Activated T-helper 1 cell treated with anti-CD3 and anti-CD28 coated beads, Interleukin-12 subunit alpha, Interleukin-12 subunit beta, Interleukin-2, Interleukin-4 antibody, amounts not matched to agents 30 ng/mL and 10 ng/mL and 1 ng/mL, durations not matched to agents 14 hours and 24 hours and 36 hours (primary cell): ENCODE measurements at regions not wholly inside any gene's neighbourhood (a gene's known extent, or its start where the extent isn't known, plus 50 kb on each side); places are given as distances from the start of the nearest gene placed in this dataset.

Experiments
- DNase-seq: peaks from one replicate; pipeline ENCODE4 v3.0.0; 2021; ENCODE audit warnings: low spot score
- H3K27ac Mint-ChIP-seq: one replicate; pipeline ENCODE4 v1.8.0; 2021; ENCODE audit warnings: mild to moderate bottlenecking, mixed read lengths
- H3K27me3 Mint-ChIP-seq: one replicate; pipeline ENCODE4 v1.8.0; 2022; ENCODE audit warnings: mild to moderate bottlenecking, moderate library complexity, mixed read lengths; ENCODE audit not compliant: insufficient read depth
- H3K36me3 Mint-ChIP-seq: one replicate; pipeline ENCODE4 v1.8.0; 2021; ENCODE audit warnings: low read depth, mixed read lengths
- H3K4me1 Mint-ChIP-seq: one replicate; pipeline ENCODE4 v1.8.0; 2021; ENCODE audit warnings: low read depth, mixed read lengths
- H3K4me3 Mint-ChIP-seq: one replicate; pipeline ENCODE4 v1.8.0; 2021; ENCODE audit warnings: mild to moderate bottlenecking, moderate library complexity, mixed read lengths
- H3K9me3 Mint-ChIP-seq: one replicate; pipeline ENCODE4 v1.8.0; 2021; ENCODE audit warnings: mixed read lengths
- intact Hi-C: fragments of 100-400 bp; cut with micrococcal nuclease; formaldehyde crosslinking; loops from one replicate; pipeline ENCODE4 v1.15.1; 2024

DNA sequence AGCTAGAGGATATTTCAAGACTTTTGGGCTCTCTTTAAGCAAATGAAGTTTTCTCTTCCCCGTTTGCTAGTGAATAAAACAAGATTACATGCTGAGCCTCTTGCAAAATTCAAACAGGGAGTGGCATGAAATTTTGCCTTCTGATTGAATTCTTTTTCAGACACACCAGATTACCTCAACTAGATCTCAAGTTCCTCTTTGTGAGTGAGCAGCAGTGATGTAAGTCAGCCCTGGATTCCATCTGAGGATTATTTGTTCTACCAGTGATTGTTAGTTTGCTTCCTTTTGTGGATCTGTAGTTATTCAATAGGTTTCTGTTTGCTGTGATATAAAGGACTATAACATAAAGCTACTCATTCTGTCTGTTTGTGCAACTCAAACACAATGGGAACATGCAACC, 407.7 kb downstream of the LMO7 start:
- Mint-ChIP-seq H3K27me3 (no peaks in the 10 kb centered on the region), H3K36me3 (no peaks in the 10 kb centered on the region), H3K27ac (no peak overlapping the region), H3K9me3 (no peaks in the 10 kb centered on the region), H3K4me3 (no peak overlapping the region), H3K4me1 (no peaks in the 10 kb centered on the region)
- intact Hi-C loops, result no loop called here
- no peak for DNase-seq

GRCh38 chr13:76038920-76039716, 403.0 kb downstream of the LMO7 start:
- intact Hi-C loops, result no loop called here
- Mint-ChIP-seq H3K27ac (no peak overlapping the region), H3K4me3 (no peak overlapping the region), H3K27me3 (no peaks in the 10 kb centered on the region), H3K36me3 (no peaks in the 10 kb centered on the region), H3K4me1 (no peaks in the 10 kb centered on the region), H3K9me3 (no peaks in the 10 kb centered on the region)
- no peak for DNase-seq

GRCh38 chr13:76036176-76036575, 400.0 kb downstream of the LMO7 start:
- Mint-ChIP-seq H3K36me3 (no peaks in the 10 kb centered on the region), H3K4me3 (no peak overlapping the region), H3K27me3 (peaks cover 6% of the 10 kb centered on the region), H3K27ac (no peak overlapping the region), H3K4me1 (no peaks in the 10 kb centered on the region), H3K9me3 (no peaks in the 10 kb centered on the region)
- no peak for DNase-seq
- intact Hi-C loops, result no loop called here

DNA sequence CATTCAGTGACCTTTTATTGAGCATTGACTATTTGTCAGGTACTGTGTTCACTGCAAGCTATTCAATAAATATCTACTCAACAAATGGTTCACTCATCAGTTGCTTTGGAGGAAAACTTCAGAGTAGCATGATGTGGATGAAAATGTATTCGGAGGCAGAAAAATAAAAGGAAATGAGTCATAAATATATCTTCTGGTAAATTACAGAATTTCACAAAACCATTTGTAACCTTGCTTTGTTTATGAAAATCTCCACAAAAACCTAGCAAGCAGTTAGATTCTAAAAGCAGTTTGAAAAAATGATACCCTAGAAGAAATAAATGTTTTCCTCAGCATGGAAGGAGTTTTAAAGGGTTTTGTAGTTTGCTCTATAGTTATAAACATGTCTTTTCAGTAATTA, 399.6 kb downstream of the LMO7 start:
- Mint-ChIP-seq H3K27me3 (peaks cover 6% of the 10 kb centered on the region), H3K27ac (no peak overlapping the region), H3K4me1 (no peaks in the 10 kb centered on the region), H3K9me3 (no peaks in the 10 kb centered on the region), H3K4me3 (no peak overlapping the region), H3K36me3 (no peaks in the 10 kb centered on the region)
- no peak for DNase-seq
- intact Hi-C loops, result no loop called here

DNA sequence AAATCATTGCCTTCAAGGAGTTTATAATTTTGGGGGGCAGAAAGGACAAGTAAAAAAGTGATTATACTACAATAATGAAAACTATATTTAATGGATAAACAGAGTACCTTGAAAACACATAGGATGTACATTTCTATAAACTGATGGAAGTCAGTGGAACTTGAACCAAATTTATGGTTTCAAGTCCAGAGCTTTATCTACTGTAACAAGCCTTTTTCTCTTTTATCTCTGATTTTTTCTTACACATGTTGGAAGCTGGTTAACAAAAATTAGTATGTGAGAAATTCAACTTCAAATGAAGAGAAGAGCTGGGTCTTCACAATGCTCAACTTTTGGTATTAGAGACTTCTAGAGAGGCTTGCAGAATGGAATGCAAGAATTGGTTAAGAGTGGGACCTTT, 393.6 kb downstream of the LMO7 start:
- H3K27ac Mint-ChIP-seq, result no peak overlapping the region
- DNase-seq, result no peak
- intact Hi-C loops, result no loop called here
- no peaks in the 10 kb centered on the region for H3K4me1 Mint-ChIP-seq
- H3K4me3 Mint-ChIP-seq, result no peak overlapping the region
- H3K36me3 Mint-ChIP-seq, result no peaks in the 10 kb centered on the region
- no peaks in the 10 kb centered on the region for H3K9me3 Mint-ChIP-seq
- peaks cover 12% of the 10 kb centered on the region for H3K27me3 Mint-ChIP-seq

DNA sequence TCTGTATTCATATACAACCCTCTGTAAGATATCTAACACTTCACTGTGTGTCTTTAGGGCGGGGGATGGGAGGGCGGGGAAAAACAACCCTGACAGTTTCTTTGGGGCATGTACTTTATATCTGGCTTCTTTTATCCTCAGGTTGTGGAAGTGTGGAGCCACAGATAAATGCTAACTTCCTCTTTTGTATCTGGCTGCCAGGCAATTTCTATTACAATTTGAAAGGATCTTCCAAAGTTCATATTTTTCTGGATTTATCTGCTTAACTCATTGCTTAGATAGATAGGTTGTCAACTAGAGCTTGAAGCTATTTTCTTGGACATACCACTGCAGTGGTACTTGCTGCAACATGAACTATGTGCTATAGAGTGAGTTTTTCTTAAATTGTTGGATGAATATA, 393.0 kb downstream of the LMO7 start:
- Mint-ChIP-seq H3K4me3 (no peak overlapping the region), H3K27ac (no peak overlapping the region), H3K27me3 (peaks cover 12% of the 10 kb centered on the region), H3K9me3 (no peaks in the 10 kb centered on the region), H3K36me3 (no peaks in the 10 kb centered on the region), H3K4me1 (no peaks in the 10 kb centered on the region)
- DNase-seq, result no peak
- intact Hi-C loops, result no loop called here

GRCh38 chr13:76027131-76027530, 391.0 kb downstream of the LMO7 start:
- H3K4me3 Mint-ChIP-seq, result no peak overlapping the region
- H3K4me1 Mint-ChIP-seq, result no peaks in the 10 kb centered on the region
- H3K9me3 Mint-ChIP-seq, result no peaks in the 10 kb centered on the region
- DNase-seq, result no peak
- intact Hi-C loops, result no loop called here
- no peaks in the 10 kb centered on the region for H3K36me3 Mint-ChIP-seq
- H3K27me3 Mint-ChIP-seq, result peaks cover 9% of the 10 kb centered on the region
- H3K27ac Mint-ChIP-seq, result no peak overlapping the region

- H3K4me1 Mint-ChIP-seq, result no peaks in the 10 kb centered on the region
- no peaks in the 10 kb centered on the region for H3K9me3 Mint-ChIP-seq
- no peak for DNase-seq
- H3K36me3 Mint-ChIP-seq, result no peaks in the 10 kb centered on the region
- intact Hi-C loops, result no loop called here
- H3K27me3 Mint-ChIP-seq, result peaks cover 2% of the 10 kb centered on the region
- no peak overlapping the region for H3K27ac Mint-ChIP-seq
- H3K4me3 Mint-ChIP-seq, result no peak overlapping the region
Measured at GRCh38 chr13:76025392-76025791, 389.3 kb downstream of the LMO7 start.

DNA sequence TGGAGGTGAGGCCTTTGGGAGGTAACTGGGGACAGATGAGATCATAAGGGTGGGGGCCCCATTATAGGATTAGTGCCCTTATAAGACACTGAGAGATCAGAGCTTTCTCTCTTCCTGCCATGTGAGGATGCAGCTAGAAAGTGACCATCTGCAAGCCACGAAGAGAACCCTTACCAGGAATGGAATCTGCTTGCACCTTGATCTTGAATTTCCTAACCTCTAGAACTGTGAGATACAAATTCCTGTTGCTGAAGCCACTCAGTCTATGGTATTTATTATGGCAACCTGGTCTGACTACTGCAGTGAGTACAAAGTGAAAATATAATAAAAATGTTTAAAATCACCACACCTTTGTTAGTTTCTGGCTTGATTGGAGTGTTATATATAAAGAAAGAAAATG, 388.0 kb downstream of the LMO7 start:
- peaks cover 2% of the 10 kb centered on the region for H3K27me3 Mint-ChIP-seq
- H3K4me3 Mint-ChIP-seq, result no peak overlapping the region
- no peaks in the 10 kb centered on the region for H3K9me3 Mint-ChIP-seq
- no peaks in the 10 kb centered on the region for H3K4me1 Mint-ChIP-seq
- no peak overlapping the region for H3K27ac Mint-ChIP-seq
- no peaks in the 10 kb centered on the region for H3K36me3 Mint-ChIP-seq
- intact Hi-C loops, result no loop called here
- DNase-seq, result no peak

DNA sequence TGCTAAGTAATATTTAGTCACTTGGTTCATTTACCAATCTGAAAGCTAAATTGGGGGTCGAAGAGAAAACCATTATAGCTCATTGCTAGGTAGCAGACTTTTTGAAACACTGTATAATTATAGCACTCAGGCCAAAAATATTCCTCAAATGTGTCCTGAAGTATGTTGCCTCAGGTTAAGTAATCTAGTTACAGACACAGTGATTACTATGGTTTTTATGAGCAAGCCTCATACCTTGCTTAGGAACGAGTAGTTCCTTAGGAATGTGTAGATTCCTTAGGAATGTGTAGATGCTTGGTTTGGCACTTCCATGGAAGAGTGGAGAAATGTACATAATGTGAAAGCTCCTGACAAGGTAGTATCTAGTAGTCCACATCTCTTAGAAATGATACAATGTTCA, 387.5 kb downstream of the LMO7 start:
- no peak overlapping the region for H3K4me3 Mint-ChIP-seq
- intact Hi-C loops, result no loop called here
- DNase-seq, result no peak
- H3K9me3 Mint-ChIP-seq, result no peaks in the 10 kb centered on the region
- H3K27ac Mint-ChIP-seq, result no peak overlapping the region
- H3K27me3 Mint-ChIP-seq, result peaks cover 2% of the 10 kb centered on the region
- H3K4me1 Mint-ChIP-seq, result no peaks in the 10 kb centered on the region
- no peaks in the 10 kb centered on the region for H3K36me3 Mint-ChIP-seq

GRCh38 chr13:76020421-76020955, 384.4 kb downstream of the LMO7 start:
- DNase-seq, result no peak
- no peak overlapping the region for H3K4me3 Mint-ChIP-seq
- H3K27me3 Mint-ChIP-seq, result peaks cover under 1% of the 10 kb centered on the region
- no peak overlapping the region for H3K27ac Mint-ChIP-seq
- no peaks in the 10 kb centered on the region for H3K9me3 Mint-ChIP-seq
- H3K4me1 Mint-ChIP-seq, result no peaks in the 10 kb centered on the region
- intact Hi-C loops, result no loop called here
- H3K36me3 Mint-ChIP-seq, result no peaks in the 10 kb centered on the region

DNA sequence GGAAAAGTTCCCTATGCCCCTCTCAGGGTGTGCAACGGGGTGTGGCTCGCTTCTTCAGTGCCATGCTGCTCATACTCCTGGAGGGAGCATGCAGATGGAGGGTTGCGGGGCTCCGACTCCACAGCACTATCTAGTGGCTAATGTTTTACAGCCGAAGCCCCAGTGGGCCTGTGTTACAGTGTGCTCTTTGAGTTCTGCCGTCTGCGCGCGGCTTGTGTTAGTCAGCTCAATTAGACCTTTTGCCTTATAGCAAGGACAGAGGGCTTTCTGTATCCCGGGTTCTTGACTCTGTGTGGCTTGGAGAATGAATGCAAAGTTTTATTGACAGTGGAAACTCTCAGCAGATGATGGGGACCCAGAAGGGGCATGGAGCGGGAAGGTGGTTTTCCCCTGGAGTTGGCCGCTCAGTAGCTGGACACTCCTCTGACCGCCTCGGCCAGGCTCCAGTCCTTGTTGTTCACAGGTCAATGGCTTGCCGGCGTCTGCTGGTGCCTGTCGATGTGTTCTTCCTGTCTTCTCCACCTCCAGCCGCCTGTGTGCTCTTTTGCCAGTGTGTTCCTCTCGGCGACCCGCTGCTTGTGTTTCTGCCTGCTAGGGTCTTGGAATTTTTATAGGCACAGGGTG, 383.4 kb downstream of the LMO7 start:
- Mint-ChIP-seq H3K27ac (no peak overlapping the region), H3K36me3 (no peaks in the 10 kb centered on the region), H3K4me3 (no peak overlapping the region), H3K4me1 (no peaks in the 10 kb centered on the region), H3K27me3 (no peaks in the 10 kb centered on the region), H3K9me3 (no peaks in the 10 kb centered on the region)
- DNase-seq, result no peak
- intact Hi-C loops, result loop anchor here (10.0 kb wide), 1 partner anchor 885 kb away; no protein-coding TSS in a partner anchor

DNA sequence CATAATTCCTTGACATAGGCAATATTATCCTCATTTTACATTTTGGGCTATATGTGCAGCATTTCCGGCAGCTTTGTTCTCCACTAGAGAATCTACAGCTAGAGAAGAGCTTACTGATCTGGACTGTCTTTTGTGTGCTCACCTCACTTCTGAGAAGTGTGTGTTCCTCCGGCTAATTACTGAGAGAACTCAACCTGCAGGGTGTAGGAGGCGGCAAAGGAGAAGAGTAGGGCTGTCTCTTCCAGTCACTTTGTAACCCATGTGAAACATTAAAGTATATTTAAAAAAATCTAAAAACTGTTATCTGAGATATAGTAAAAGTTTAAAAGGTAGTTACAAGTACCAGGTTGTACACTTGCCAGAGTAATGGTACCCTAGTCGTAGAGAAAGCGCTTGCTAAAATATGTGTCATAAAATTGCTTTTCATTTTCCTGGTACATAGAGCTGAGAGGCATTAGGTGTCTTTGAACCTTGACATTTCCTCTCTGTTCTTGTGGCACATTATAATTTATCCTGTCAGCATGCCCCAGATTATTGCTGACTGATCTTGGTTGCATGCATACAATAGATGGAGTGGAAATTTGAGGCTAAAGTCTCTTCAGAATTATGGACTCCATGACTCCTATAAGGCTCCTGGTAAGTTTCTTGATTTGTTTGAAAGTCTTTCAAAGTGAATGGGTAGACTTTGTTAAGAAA, 381.9 kb downstream of the LMO7 start:
- no peaks in the 10 kb centered on the region for H3K27me3 Mint-ChIP-seq
- H3K36me3 Mint-ChIP-seq, result no peaks in the 10 kb centered on the region
- no peaks in the 10 kb centered on the region for H3K4me1 Mint-ChIP-seq

More for the DNA sequence above, 381.9 kb downstream of the LMO7 start:
- DNase-seq, result no peak
- Mint-ChIP-seq H3K9me3 (no peaks in the 10 kb centered on the region), H3K27ac (no peak overlapping the region), H3K4me3 (no peak overlapping the region)
- intact Hi-C loops, result loop anchor here (10.0 kb wide), 1 partner anchor 887 kb away; no protein-coding TSS in a partner anchor
